ENCODE measurements at regions not wholly inside any gene's neighbourhood (a gene's known extent, or its start where the extent isn't known, plus 50 kb on each side); places are given as distances from the start of the nearest gene placed in this dataset.

GRCh38 chr10:89900554-89900953, 199.2 kb downstream of the KIF20B start:
- 80 to 96% (median 88%) methylated on average over 1 of the region's 1 CpG for WGBS, 5 donors
- TF ChIP-seq POLR2A (IDR thresholded peaks at IDR 0.05) (no peak), CTCF (IDR thresholded peaks at IDR 0.05) (no peak), POLR2AphosphoS5 (IDR thresholded peaks at IDR 0.05) (no peak), EP300 (IDR thresholded peaks at IDR 0.05) (no peak)
- Histone ChIP-seq H3K4me1 (no peaks in the 10 kb centered on the region), H3K27ac (no peak overlapping the region), H3K4me3 (no peak overlapping the region), H3K9me3 (no peaks in the 10 kb centered on the region), H3K27me3 (no peaks in the 10 kb centered on the region), H3K36me3 (no peaks in the 10 kb centered on the region)
- intact Hi-C loops (cut with DNase I; ENCODE audit: low total_unique reads): no loop called here
- DNase-seq: no peak

- Histone ChIP-seq H3K36me3 (no peaks in the 10 kb centered on the region), H3K27ac (no peak overlapping the region), H3K9me3 (no peaks in the 10 kb centered on the region), H3K4me3 (no peak overlapping the region), H3K27me3 (no peaks in the 10 kb centered on the region), H3K4me1 (no peaks in the 10 kb centered on the region)
- DNase-seq: no peak
- WGBS, 5 donors: 91 to 100% (median 95%) methylated on average over 1 of the region's 1 CpG
- TF ChIP-seq CTCF (IDR thresholded peaks at IDR 0.05) (no peak), POLR2AphosphoS5 (IDR thresholded peaks at IDR 0.05) (no peak), POLR2A (IDR thresholded peaks at IDR 0.05) (no peak), EP300 (IDR thresholded peaks at IDR 0.05) (no peak)
- intact Hi-C loops (cut with DNase I; ENCODE audit: low total_unique reads): no loop called here
Measured at GRCh38 chr10:89901895-89902294, 200.5 kb downstream of the KIF20B start.

GRCh38 chr10:89904755-89905154, 203.4 kb downstream of the KIF20B start:
- H3K27me3 ChIP-seq: no peaks in the 10 kb centered on the region
- WGBS, 5 donors: 77 to 90% (median 82%) methylated on average over 4 of the region's 4 CpGs
- no peak for DNase-seq
- no peaks in the 10 kb centered on the region for H3K36me3 ChIP-seq
- H3K9me3 ChIP-seq: no peaks in the 10 kb centered on the region
- H3K27ac ChIP-seq: no peak overlapping the region
- no peak overlapping the region for H3K4me3 ChIP-seq
- no peak for TF ChIP-seq POLR2A (IDR thresholded peaks at IDR 0.05)
- no peak for TF ChIP-seq EP300 (IDR thresholded peaks at IDR 0.05)
- TF ChIP-seq CTCF (IDR thresholded peaks at IDR 0.05): no peak
- no peak for TF ChIP-seq POLR2AphosphoS5 (IDR thresholded peaks at IDR 0.05)
- no peaks in the 10 kb centered on the region for H3K4me1 ChIP-seq
- intact Hi-C loops (cut with DNase I; ENCODE audit: low total_unique reads): no loop called here

GRCh38 chr10:89909752-89910151, 208.4 kb downstream of the KIF20B start:
- H3K36me3 ChIP-seq: no peaks in the 10 kb centered on the region
- H3K27ac ChIP-seq: no peak overlapping the region
- TF ChIP-seq CTCF (IDR thresholded peaks at IDR 0.05): no peak
- no peak for TF ChIP-seq EP300 (IDR thresholded peaks at IDR 0.05)
- TF ChIP-seq POLR2AphosphoS5 (IDR thresholded peaks at IDR 0.05): no peak
- TF ChIP-seq POLR2A (IDR thresholded peaks at IDR 0.05): no peak
- no peaks in the 10 kb centered on the region for H3K4me1 ChIP-seq
- WGBS, 5 donors: 42 to 59% (median 50%) methylated on average over 3 of the region's 3 CpGs
- peaks cover 0 to 7% (median 0%) of the 10 kb centered on the region in 3 donors for H3K27me3 ChIP-seq
- H3K4me3 ChIP-seq: no peak overlapping the region
- DNase-seq: no peak
- no peaks in the 10 kb centered on the region for H3K9me3 ChIP-seq
- intact Hi-C loops (cut with DNase I; ENCODE audit: low total_unique reads): no loop called here
